IMR-90 (cell line): ENCODE measurements at regions not wholly inside any gene's neighbourhood (a gene's known extent, or its start where the extent isn't known, plus 50 kb on each side); places are given as distances from the start of the nearest gene placed in this dataset.

ENCODE experiments used
- ATAC-seq: fragments of 200-7000 bp; cut with Tn5 transposase; 2 replicates; pipeline ENCODE4 v1.9.1; 2020; ENCODE audit warnings: low read depth, mild to moderate bottlenecking, moderate library complexity
- BruUV-seq: library from RNA; stranded (reverse); fragments of 400-500 nt; replicated peaks from 2 replicates; lab custom pipeline; 2021; lab: Mats Ljungman, UMichigan
- CTCF ChIA-PET: fragments of 300-600 bp; formaldehyde crosslinking; extraction: SDS; loops from one replicate; lab custom pipeline; 2021; ENCODE audit warnings: antibody characterized with exemption; lab: Yijun Ruan, JAX
- POLR2A ChIA-PET: fragments of 300-600 bp; sonication (Branson Sonifier 250); formaldehyde crosslinking; loops from one replicate; lab custom pipeline; 2022; ENCODE audit warnings: antibody characterized with exemption; ENCODE audit not compliant: unreplicated experiment; lab: Charles Lee
- DNase-seq: peaks from one replicate; pipeline ENCODE4 v3.0.0; 2013
- H2AFZ ChIP-seq: replicated peaks from 2 replicates; pipeline ENCODE3; 2013; ENCODE audit warnings: low read length, mild to moderate bottlenecking; ENCODE audit not compliant: poor library complexity
- H2AK5ac ChIP-seq: 2 replicates; pipeline ENCODE4 v1.6.1; 2013; ENCODE audit warnings: low read depth, low read length, inconsistent platforms
- H2AK9ac ChIP-seq: replicated peaks from 2 replicates; pipeline ENCODE3; 2013; ENCODE audit warnings: mild to moderate bottlenecking, low read depth, low read length, moderate library complexity; ENCODE audit not compliant: poor library complexity
- H2BK120ac ChIP-seq: 2 replicates; pipeline ENCODE4 v1.6.1; 2013; ENCODE audit warnings: low read depth, low read length, inconsistent platforms
- H2BK15ac ChIP-seq: 3 replicates; pipeline ENCODE4 v1.6.1; 2013; ENCODE audit warnings: low read depth, low read length, inconsistent platforms
- H2BK20ac ChIP-seq: 2 replicates; pipeline ENCODE4 v1.6.1; 2013; ENCODE audit warnings: low read depth, mild to moderate bottlenecking, inconsistent platforms, low read length, moderate library complexity
- H2BK5ac ChIP-seq: 2 replicates; pipeline ENCODE4 v1.6.1; 2013; ENCODE audit warnings: mild to moderate bottlenecking, low read depth, low read length, inconsistent platforms; ENCODE audit not compliant: poor library complexity, severe bottlenecking
- H3K14ac ChIP-seq: replicated peaks from 2 replicates; pipeline ENCODE4 v1.6.1; 2013; ENCODE audit warnings: low read depth, low read length, inconsistent platforms
- H3K18ac ChIP-seq: 2 replicates; pipeline ENCODE4 v1.6.1; 2013; ENCODE audit warnings: low read depth, low read length, control low read depth
- H3K23ac ChIP-seq: 2 replicates; pipeline ENCODE4 v1.6.1; 2013; ENCODE audit warnings: low read depth, low read length, inconsistent platforms
- H3K27ac ChIP-seq: 2 replicates; pipeline ENCODE4 v1.5.1; 2013; ENCODE audit warnings: mild to moderate bottlenecking, control low read depth, low read length; ENCODE audit not compliant: insufficient read depth
- H3K27me3 ChIP-seq: 2 replicates; pipeline ENCODE4 v1.6.1; 2013; ENCODE audit warnings: low read length; ENCODE audit not compliant: control insufficient read depth, insufficient read depth
- H3K36me3 ChIP-seq: 2 replicates; pipeline ENCODE4 v1.6.1; 2013; ENCODE audit warnings: low read length, mixed read lengths; ENCODE audit not compliant: control insufficient read depth, insufficient read depth
- H3K4ac ChIP-seq: 2 replicates; pipeline ENCODE4 v1.6.1; 2013; ENCODE audit warnings: low read depth, low read length, inconsistent platforms
- H3K4me1 ChIP-seq: 2 replicates; pipeline ENCODE4 v1.6.1; 2013; ENCODE audit warnings: low read length, mixed read lengths; ENCODE audit not compliant: control insufficient read depth, insufficient read depth
- H3K4me2 ChIP-seq: 2 replicates; pipeline ENCODE4 v1.6.1; 2013; ENCODE audit warnings: low read depth, mild to moderate bottlenecking, control low read depth, low read length, moderate library complexity
- H3K4me3 ChIP-seq: 2 replicates; pipeline ENCODE4 v1.5.1; 2013; ENCODE audit warnings: low read depth, mild to moderate bottlenecking, control low read depth, low read length, moderate library complexity; ENCODE audit not compliant: insufficient read depth
- H3K56ac ChIP-seq: 2 replicates; pipeline ENCODE4 v1.6.1; 2013; ENCODE audit warnings: low read length, inconsistent platforms; ENCODE audit not compliant: insufficient read depth; ENCODE audit errors: extremely low read depth
- H3K79me1 ChIP-seq, 2 experiments: 2 replicates each; pipeline ENCODE4 v1.6.1; 2013; ENCODE audit warnings: low read length in 2 of 2, inconsistent platforms in 1 of 2, low read depth in 1 of 2
- H3K9ac ChIP-seq: 2 replicates; pipeline ENCODE4 v1.6.1; 2013; ENCODE audit warnings: low read depth, low read length, control low read depth
- H3K9me1 ChIP-seq: 2 replicates; pipeline ENCODE4 v1.6.1; 2013; ENCODE audit warnings: low read length, inconsistent platforms; ENCODE audit not compliant: insufficient read depth
- H3K9me3 ChIP-seq: 2 replicates; pipeline ENCODE4 v1.6.1; 2013; ENCODE audit warnings: low read length; ENCODE audit not compliant: control insufficient read depth, insufficient read depth
- H4K20me1 ChIP-seq: 2 replicates; pipeline ENCODE4 v1.6.1; 2013; ENCODE audit warnings: low read length, inconsistent platforms; ENCODE audit not compliant: insufficient read depth
- H4K5ac ChIP-seq: 2 replicates; pipeline ENCODE4 v1.6.1; 2013; ENCODE audit warnings: mild to moderate bottlenecking, low read depth, low read length, control low read depth
- H4K8ac ChIP-seq, 2 experiments: 2 replicates each; pipeline ENCODE4 v1.6.1; 2013; ENCODE audit warnings: low read depth in 2 of 2, low read length in 2 of 2, control low read depth in 1 of 2, inconsistent platforms in 1 of 2
- H4K91ac ChIP-seq: 2 replicates; pipeline ENCODE4 v1.6.1; 2013; ENCODE audit warnings: low read depth, low read length, inconsistent platforms; ENCODE audit not compliant: insufficient read depth
- BHLHE40 ChIP-seq: fragments of 150-350 bp; IDR thresholded peaks from 2 replicates; pipeline ENCODE4 v1.6.1; 2016; ENCODE audit warnings: mild to moderate bottlenecking, low read depth, low read length
- CEBPB ChIP-seq: IDR thresholded peaks from 2 replicates; pipeline ENCODE4 v1.6.1; 2012; ENCODE audit warnings: low read depth, low read length, improper control_type of control experiment
- CHD1 ChIP-seq: IDR thresholded peaks from 2 replicates; pipeline ENCODE4 v1.6.1; 2012; ENCODE audit warnings: low read depth, low read length, improper control_type of control experiment
- MAZ ChIP-seq: IDR thresholded peaks from 2 replicates; pipeline ENCODE4 v1.6.1; 2012; ENCODE audit warnings: low read depth, mild to moderate bottlenecking, low read length, improper control_type of control experiment, moderate library complexity, borderline replicate concordance
- NFE2L2 ChIP-seq: fragments of 150-350 bp; IDR thresholded peaks from 2 replicates; pipeline ENCODE4 v1.6.1; 2016; ENCODE audit warnings: low read depth, mild to moderate bottlenecking, low read length
- RAD21 ChIP-seq: IDR thresholded peaks from 2 replicates; pipeline ENCODE4 v1.6.1; 2012; ENCODE audit warnings: low read length, improper control_type of control experiment
- RCOR1 ChIP-seq: IDR thresholded peaks from 2 replicates; pipeline ENCODE4 v1.6.1; 2012; ENCODE audit warnings: mild to moderate bottlenecking, low read length, improper control_type of control experiment; ENCODE audit not compliant: insufficient replicate concordance
- SMC3 ChIP-seq: fragments of 150-350 bp; IDR thresholded peaks from 2 replicates; pipeline ENCODE4 v1.6.1; 2016; ENCODE audit warnings: low read depth, mild to moderate bottlenecking, antibody characterized with exemption, low read length, moderate library complexity
- WGBS, 2 experiments: methylation state at CpG; one replicate each; pipeline versions ENCODE4 v1.1.5 to v1.1.7; 2013; ENCODE audit warnings: missing lambda C conversion rate in 2 of 2; ENCODE audit not compliant: insufficient read length in 1 of 2; ENCODE audit errors: extremely low coverage in 2 of 2; 5-methylcytosine and 5-hydroxymethylcytosine counted together
- dilution Hi-C: fragments of 300-500 bp; cut with HindIII; formaldehyde crosslinking; loops from one replicate; pipeline ENCODE4 v1.14.3; 2018; ENCODE audit warnings: low sequenced_read_pairs; ENCODE audit not compliant: unreplicated experiment
- in situ Hi-C: fragments of 300-500 bp; cut with MboI; formaldehyde crosslinking; loops from 3 replicates; pipeline ENCODE4 v1.14.3; 2019; ENCODE audit warnings: low sequenced_read_pairs, inconsistent platforms, mixed read lengths
- intact Hi-C: fragments of 100-400 bp; cut with micrococcal nuclease; formaldehyde crosslinking; loops from 2 replicates; pipeline ENCODE4 v1.10.0; 2022

GRCh38 chr1:184854496-184855140 is 100.0 kb upstream of the EDEM3 start:
- peak; percentile 79 for ATAC-seq
- Histone ChIP-seq H2AK5ac (no peak overlapping the region), H3K27me3 (no peaks in the 10 kb centered on the region), H3K4me2 (peak overlapping the region; percentile 72; the same call in 1 of the 2 replicates), H4K8ac (no peak overlapping the region), H3K4me1 (peaks cover 1% of the 10 kb centered on the region; the same call in 1 of the 2 replicates), H3K79me1 (peaks cover 3 to 4% of the 10 kb centered on the region in 2 experiments; a peak in 2 of 4 replicates), H3K9me3 (no peaks in the 10 kb centered on the region), H4K91ac (no peak overlapping the region), H2AK9ac (no peak overlapping the region), H3K18ac (peak overlapping the region; percentile 78; the same call in 1 of the 2 replicates), H2AFZ (no peak overlapping the region), H2BK120ac (no peak overlapping the region; the same call in 1 of the 2 replicates), H2BK5ac (peak overlapping the region; percentile 60), H3K9me1 (0 out of 2 replicates have a peak, but pooled peaks cover 6% of the 10 kb centered on the region), H2BK20ac (peak overlapping the region; percentile 76; the same call in 1 of the 2 replicates), H3K23ac (no peak overlapping the region), H3K4me3 (no peak overlapping the region), H3K27ac (no peak overlapping the region), H3K9ac (no peak overlapping the region), H3K36me3 (no peaks in the 10 kb centered on the region), H4K5ac (peak overlapping the region; percentile 85; the same call in 1 of the 2 replicates), H3K4ac (no peak overlapping the region), H3K56ac (no peak overlapping the region), H3K14ac (no peak overlapping the region), H2BK15ac (no peak overlapping the region), H4K20me1 (no peaks in the 10 kb centered on the region)
- no TSS peak for BruUV-seq
- POLR2A ChIA-PET: no interaction called here
- TF ChIP-seq CHD1: no peak
- no peak for TF ChIP-seq NFE2L2
- no peak for TF ChIP-seq SMC3
- TF ChIP-seq MAZ: no peak
- peak; percentile 49; the same call in 1 of the 2 replicates for TF ChIP-seq CEBPB
- no peak for TF ChIP-seq RAD21
- no peak for TF ChIP-seq RCOR1
- no peak for TF ChIP-seq BHLHE40
- CTCF ChIA-PET: no interaction called here
- DNase-seq: peak; percentile 76
- intact Hi-C loops: loop anchor here (5.0 kb wide), 1 partner anchor 32 kb away; no protein-coding TSS in a partner anchor
- dilution Hi-C loops: no loop called here
- no CpG with 5 or more reads among the region's 1 CpG for WGBS, 2 experiments
- in situ Hi-C loops: no loop called here
